HS-27A (cell line): ENCODE measurements at regions not wholly inside any gene's neighbourhood (a gene's known extent, or its start where the extent isn't known, plus 50 kb on each side); places are given as distances from the start of the nearest gene placed in this dataset.

Source experiments
- DNase-seq: peaks from one replicate; pipeline ENCODE4 v3.0.0-alpha.2; 2012; ENCODE audit warnings: low read depth, missing footprints

- no peak for DNase-seq
Observed at GRCh38 chr3:6182909-6183308, 678.0 kb upstream of the GRM7 start.

GRCh38 chr3:6189384-6189783 is 671.5 kb upstream of the GRM7 start:
- no peak for DNase-seq

- DNase-seq = no peak
Observed at GRCh38 chr3:6204891-6205290, 656.0 kb upstream of the GRM7 start.

- no peak for DNase-seq
Observed at GRCh38 chr3:6216135-6217026, 644.5 kb upstream of the GRM7 start.

GRCh38 chr3:6220447-6220846 is 640.5 kb upstream of the GRM7 start:
- DNase-seq = no peak

- DNase-seq = no peak
Observed at GRCh38 chr3:6222069-6222468, 638.8 kb upstream of the GRM7 start.

GRCh38 chr3:6223572-6223971 is 637.3 kb upstream of the GRM7 start:
- DNase-seq = no peak

- DNase-seq = no peak
Observed at GRCh38 chr3:6228958-6229683, 631.8 kb upstream of the GRM7 start.

- DNase-seq = no peak
Observed at GRCh38 chr3:6229778-6230410, 631.0 kb upstream of the GRM7 start.

GRCh38 chr3:6242104-6242503 is 618.8 kb upstream of the GRM7 start:
- no peak for DNase-seq

- DNase-seq = no peak
Observed at GRCh38 chr3:6248528-6248927, 612.4 kb upstream of the GRM7 start.

GRCh38 chr3:6249679-6250078 is 611.2 kb upstream of the GRM7 start:
- DNase-seq = no peak

GRCh38 chr3:6250167-6250566 is 610.7 kb upstream of the GRM7 start:
- no peak for DNase-seq

GRCh38 chr3:6251612-6252400 is 609.1 kb upstream of the GRM7 start:
- DNase-seq = no peak

- no peak for DNase-seq
Observed at GRCh38 chr3:6254490-6254889, 606.4 kb upstream of the GRM7 start.

- no peak for DNase-seq
Observed at GRCh38 chr3:6255229-6255628, 605.7 kb upstream of the GRM7 start.

- no peak for DNase-seq
Observed at GRCh38 chr3:6260551-6261191, 600.2 kb upstream of the GRM7 start.

GRCh38 chr3:6262010-6262409 is 598.9 kb upstream of the GRM7 start:
- DNase-seq = no peak

- DNase-seq = no peak
Observed at GRCh38 chr3:6264036-6264435, 596.9 kb upstream of the GRM7 start.

GRCh38 chr3:6264906-6265305 is 596.0 kb upstream of the GRM7 start:
- DNase-seq = no peak

GRCh38 chr3:6266135-6266534 is 594.8 kb upstream of the GRM7 start:
- no peak for DNase-seq

GRCh38 chr3:6273878-6274277 is 587.0 kb upstream of the GRM7 start:
- DNase-seq = no peak
